H1 (cell line): ENCODE measurements at regions not wholly inside any gene's neighbourhood (a gene's known extent, or its start where the extent isn't known, plus 50 kb on each side); places are given as distances from the start of the nearest gene placed in this dataset.
A peak's percentile ranks its signal among the peaks of the same experiment; 100 is the strongest.

Source experiments
- CTCF ChIA-PET: fragments of 300-600 bp; sonication (Branson Sonifier 250); formaldehyde crosslinking; loops from one replicate; lab custom pipeline; 2021; ENCODE audit not compliant: partially characterized antibody; lab: Charles Lee
- POLR2A ChIA-PET: fragments of 300-600 bp; sonication (Branson Sonifier 250); formaldehyde crosslinking; loops from one replicate; lab custom pipeline; 2021; ENCODE audit warnings: inconsistent platforms; ENCODE audit not compliant: partially characterized antibody; lab: Charles Lee
- DNase-seq, 2 experiments: peaks; one replicate each; pipeline versions ENCODE4 v3.0.0 to v3.0.0-alpha.2; 2010 to 2022; ENCODE audit warnings: low spot score in 2 of 2, low read depth in 1 of 2, mixed read lengths in 1 of 2
- FAIRE-seq: peaks from 2 replicates; lab custom pipeline; 2011; peaks lifted over from hg19 to GRCh38; lab: Jason Lieb, UNC
- H2AFZ ChIP-seq: 2 replicates; pipeline ENCODE4 v1.8.1; 2012; ENCODE audit warnings: low read length, inconsistent platforms
- H2AK5ac ChIP-seq: 2 replicates; pipeline ENCODE4 v1.6.1; 2013; ENCODE audit warnings: low read depth, low read length
- H2BK120ac ChIP-seq: replicated peaks from 2 replicates; pipeline ENCODE3; 2013; ENCODE audit warnings: low read depth, low read length, inconsistent platforms
- H2BK12ac ChIP-seq: 2 replicates; pipeline ENCODE4 v1.6.1; 2013; ENCODE audit warnings: low read depth, low read length
- H2BK15ac ChIP-seq: 2 replicates; pipeline ENCODE4 v1.6.1; 2013; ENCODE audit warnings: low read length
- H2BK20ac ChIP-seq: 2 replicates; pipeline ENCODE4 v1.6.1; 2013; ENCODE audit warnings: low read length
- H2BK5ac ChIP-seq: 2 replicates; pipeline ENCODE4 v1.6.1; 2013; ENCODE audit warnings: low read depth, low read length
- H3K14ac ChIP-seq: 2 replicates; pipeline ENCODE4 v1.6.1; 2013; ENCODE audit warnings: inconsistent platforms; ENCODE audit not compliant: insufficient read length
- H3K18ac ChIP-seq: 2 replicates; pipeline ENCODE4 v1.6.1; 2013; ENCODE audit warnings: low read length; ENCODE audit errors: extremely low read depth
- H3K23ac ChIP-seq: 2 replicates; pipeline ENCODE4 v1.6.1; 2013; ENCODE audit warnings: inconsistent platforms; ENCODE audit not compliant: insufficient read length
- H3K23me2 ChIP-seq: 2 replicates; pipeline ENCODE4 v1.6.1; 2013; ENCODE audit warnings: low read depth, low read length
- H3K27ac ChIP-seq: 2 replicates; pipeline ENCODE4 v1.6.1; 2011; ENCODE audit warnings: low read depth, low read length, inconsistent platforms
- H3K27me3 ChIP-seq, 4 experiments: replicated peaks in 1 of 4; 1 replicate in 1 of 4; 2 replicates in 3 of 4; pipeline versions ENCODE4 v1.6.1 to v1.8.1; 2011 to 2013; ENCODE audit warnings: low read length in 3 of 4, mild to moderate bottlenecking in 3 of 4, inconsistent platforms in 2 of 4, mixed read lengths in 2 of 4, moderate library complexity in 1 of 4; ENCODE audit not compliant: control insufficient read depth in 3 of 4, insufficient read depth in 3 of 4; ENCODE audit errors: extremely low read depth in 1 of 4
- H3K36me3 ChIP-seq, 4 experiments: 2 replicates each; pipeline versions ENCODE4 v1.6.1 to v1.8.1; 2011 to 2013; ENCODE audit warnings: mild to moderate bottlenecking in 4 of 4, low read length in 3 of 4, moderate library complexity in 2 of 4, control low read depth in 1 of 4, inconsistent platforms in 1 of 4; ENCODE audit not compliant: insufficient read depth in 4 of 4, control insufficient read depth in 2 of 4
- H3K4ac ChIP-seq: replicated peaks from 2 replicates; pipeline ENCODE3; 2013; ENCODE audit warnings: low read length, low read depth, mixed read lengths, inconsistent platforms; ENCODE audit not compliant: insufficient read length
- H3K4me1 ChIP-seq, 4 experiments: replicated peaks in 1 of 4; 1 replicate in 1 of 4; 2 replicates in 3 of 4; pipeline versions ENCODE4 v1.6.1 to v1.8.1; 2011 to 2013; ENCODE audit warnings: low read length in 3 of 4, inconsistent platforms in 2 of 4, mixed read lengths in 1 of 4; ENCODE audit not compliant: insufficient read depth in 4 of 4, control insufficient read depth in 3 of 4
- H3K4me2 ChIP-seq, 2 experiments: 2 replicates each; pipeline versions ENCODE4 v1.6.1 to v1.8.1; 2011 to 2013; ENCODE audit warnings: low read depth in 2 of 2, low read length in 2 of 2, control low read depth in 1 of 2, inconsistent platforms in 1 of 2, mild to moderate bottlenecking in 1 of 2; ENCODE audit not compliant: insufficient read depth in 1 of 2
- H3K4me3 ChIP-seq, 4 experiments: fragments of 200-600, 300-600 bp in 1 of 4; sonication (generic), shearing (Covaris generic), sonication (Bioruptor Twin) in 1 of 4; 2 replicates each; pipeline versions ENCODE4 v1.5.1 to v1.8.1; 2011 to 2016; ENCODE audit warnings: low read length in 4 of 4, low read depth in 3 of 4, control low read depth in 2 of 4, inconsistent platforms in 2 of 4, mild to moderate bottlenecking in 2 of 4, mixed read lengths in 1 of 4, moderate library complexity in 1 of 4; ENCODE audit not compliant: insufficient read depth in 2 of 4; ENCODE audit errors: extremely low read depth in 1 of 4
- H3K56ac ChIP-seq: replicated peaks from 2 replicates; pipeline ENCODE3; 2013; ENCODE audit warnings: low read depth, mild to moderate bottlenecking, mixed read lengths, low read length, inconsistent platforms; ENCODE audit not compliant: insufficient read length
- H3K79me1 ChIP-seq: 2 replicates; pipeline ENCODE4 v1.6.1; 2013; ENCODE audit warnings: low read depth, low read length, control low read depth
- H3K79me2 ChIP-seq, 2 experiments: 2 replicates each; pipeline versions ENCODE4 v1.6.1 to v1.8.1; 2012 to 2013; ENCODE audit warnings: low read length in 2 of 2, mild to moderate bottlenecking in 2 of 2, inconsistent platforms in 1 of 2; ENCODE audit not compliant: insufficient read depth in 2 of 2, control insufficient read depth in 1 of 2
- H3K9ac ChIP-seq, 4 experiments: replicated peaks in 1 of 4; 1 replicate in 1 of 4; 2 replicates in 3 of 4; pipeline versions ENCODE4 v1.6.1 to v1.8.1; 2011 to 2013; ENCODE audit warnings: low read depth in 3 of 4, low read length in 3 of 4, control low read depth in 2 of 4, mild to moderate bottlenecking in 2 of 4, moderate library complexity in 2 of 4, inconsistent platforms in 1 of 4; ENCODE audit errors: extremely low read depth in 1 of 4
- H3K9me3 ChIP-seq, 2 experiments: 2 replicates each; pipeline versions ENCODE4 v1.6.1 to v1.8.1; 2012 to 2013; ENCODE audit warnings: mild to moderate bottlenecking in 2 of 2, moderate library complexity in 2 of 2, control low read depth in 1 of 2, inconsistent platforms in 1 of 2, low read depth in 1 of 2, low read length in 1 of 2, mixed read lengths in 1 of 2; ENCODE audit not compliant: insufficient read depth in 2 of 2
- H4K20me1 ChIP-seq, 2 experiments: replicated peaks in 1 of 2; 2 replicates each; pipeline versions ENCODE3 to v1.8.1; 2011 to 2013; ENCODE audit warnings: inconsistent platforms in 2 of 2, low read length in 2 of 2, mild to moderate bottlenecking in 1 of 2; ENCODE audit not compliant: insufficient read depth in 2 of 2, control insufficient read depth in 1 of 2
- H4K5ac ChIP-seq: 2 replicates; pipeline ENCODE4 v1.6.1; 2013; ENCODE audit warnings: low read length, low read depth, mixed read lengths, inconsistent platforms; ENCODE audit not compliant: insufficient read length
- H4K8ac ChIP-seq: 2 replicates; pipeline ENCODE4 v1.8.0; 2013; ENCODE audit warnings: mild to moderate bottlenecking, moderate library complexity, low read length, inconsistent platforms; ENCODE audit not compliant: insufficient read depth; ENCODE audit errors: extremely low read depth
- H4K91ac ChIP-seq: replicated peaks from 2 replicates; pipeline ENCODE3; 2013; ENCODE audit warnings: low read length, mixed read lengths, inconsistent platforms; ENCODE audit not compliant: insufficient read length
- CBX8 ChIP-seq: fragments of 300-800, 300-1000 bp; sonication (generic); IDR thresholded peaks from 2 replicates; pipeline ENCODE4 v1.7.1; 2016; ENCODE audit warnings: low read depth, low read length, borderline replicate concordance
- CEBPB ChIP-seq: IDR thresholded peaks from 2 replicates; pipeline ENCODE4 v1.6.1; 2012; ENCODE audit warnings: low read depth, low read length
- CREB1 ChIP-seq: IDR thresholded peaks from 2 replicates; pipeline ENCODE4 v1.6.1; 2012; ENCODE audit warnings: inconsistent platforms
- EP300 ChIP-seq, 2 experiments: IDR thresholded peaks; 1 replicate in 1 of 2; 2 replicates in 1 of 2; pipeline ENCODE4 v1.6.1; 2011 to 2012; ENCODE audit warnings: low read depth in 2 of 2, low read length in 2 of 2, mild to moderate bottlenecking in 2 of 2, borderline replicate concordance in 1 of 2, inconsistent platforms in 1 of 2, moderate library complexity in 1 of 2
- PHF8 ChIP-seq: fragments of 200-600 bp; sonication (generic); conservative IDR thresholded peaks from 2 replicates; pipeline ENCODE4 v1.7.1; 2012; ENCODE audit warnings: low read depth, mild to moderate bottlenecking, inconsistent platforms, low read length, moderate library complexity
- POLR2AphosphoS5 ChIP-seq: IDR thresholded peaks from 2 replicates; pipeline ENCODE4 v1.6.1; 2011; ENCODE audit warnings: low read depth, low read length
- RBBP5 ChIP-seq: IDR thresholded peaks from 2 replicates; pipeline ENCODE4 v1.7.1; 2012; ENCODE audit warnings: low read depth, mild to moderate bottlenecking, inconsistent platforms, low read length, moderate library complexity, borderline replicate concordance
- RFX5 ChIP-seq: IDR thresholded peaks from 2 replicates; pipeline ENCODE4 v1.6.1; 2011; ENCODE audit warnings: low read depth, low read length, improper control_type of control experiment, borderline replicate concordance
- SAP30 ChIP-seq: fragments of 300-600 bp; sonication (generic); IDR thresholded peaks from 2 replicates; pipeline ENCODE4 v1.7.1; 2012; ENCODE audit warnings: low read length, moderate library complexity, mild to moderate bottlenecking, inconsistent platforms; ENCODE audit not compliant: insufficient read depth, insufficient replicate concordance
- SIN3A ChIP-seq, 2 experiments: IDR thresholded peaks in 1 of 2; conservative IDR thresholded peaks in 1 of 2; 2 replicates each; pipeline ENCODE4 v1.6.1; 2011 to 2012; ENCODE audit warnings: low read length in 2 of 2, improper control_type of control experiment in 1 of 2, low read depth in 1 of 2, mild to moderate bottlenecking in 1 of 2
- SRF ChIP-seq: IDR thresholded peaks from 2 replicates; pipeline ENCODE4 v1.6.1; 2011; ENCODE audit warnings: mild to moderate bottlenecking, low read depth, low read length, moderate library complexity
- TBP ChIP-seq: IDR thresholded peaks from 2 replicates; pipeline ENCODE4 v1.6.1; 2011; ENCODE audit warnings: low read depth, low read length, improper control_type of control experiment
- TCF12 ChIP-seq: IDR thresholded peaks from 2 replicates; pipeline ENCODE4 v1.6.1; 2011; ENCODE audit warnings: low read depth, mild to moderate bottlenecking, low read length
- TEAD4 ChIP-seq: IDR thresholded peaks from 2 replicates; pipeline ENCODE4 v1.6.1; 2012; ENCODE audit warnings: low read depth, low read length, inconsistent platforms, mixed read lengths
- ZNF274 ChIP-seq: IDR thresholded peaks from 2 replicates; pipeline ENCODE4 v1.7.0; 2012; ENCODE audit warnings: low read length, borderline replicate concordance; ENCODE audit errors: extremely low read depth
- WGBS, 2 experiments: shearing (Covaris generic) in 1 of 2; methylation state at CpG; one replicate each; pipeline versions ENCODE4 v1.1.6 to v1.1.7; 2013 to 2015; ENCODE audit warnings: low lambda C conversion rate in 2 of 2, mixed read lengths in 2 of 2, inconsistent platforms in 1 of 2, low coverage in 1 of 2, missing lambda C conversion rate in 1 of 2; ENCODE audit not compliant: insufficient replicate concordance in 2 of 2, insufficient coverage in 1 of 2, insufficient read length in 1 of 2; ENCODE audit errors: extremely low coverage in 1 of 2, missing lambda C conversion rate in 1 of 2; 5-methylcytosine and 5-hydroxymethylcytosine counted together

DNA sequence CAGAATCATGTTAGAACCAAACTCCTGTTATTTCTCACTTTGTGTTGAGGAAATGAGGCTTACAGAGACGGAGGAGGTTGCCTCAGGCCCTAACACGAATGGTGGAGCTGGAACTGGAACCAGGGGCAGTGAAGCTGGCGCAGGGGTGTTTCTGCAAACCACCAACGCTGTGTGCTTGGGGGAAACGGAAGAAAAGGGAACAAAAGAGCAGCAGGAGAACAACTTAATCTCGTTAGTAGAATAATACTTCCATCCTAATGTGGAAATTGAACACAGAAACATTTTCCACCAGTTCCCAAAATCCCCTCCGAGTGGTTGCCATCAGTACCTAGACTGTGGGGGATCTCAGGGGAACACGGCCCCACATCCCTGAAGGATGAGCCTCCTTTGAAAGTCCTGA lies 103.4 kb upstream of the FRMD1 start:
- Histone ChIP-seq H2BK5ac (no peak overlapping the region), H3K9me3 (peaks cover 9 to 13% of the 10 kb centered on the region in 2 experiments; a peak in 2 of 4 replicates), H4K91ac (no peak overlapping the region)
- TF ChIP-seq SIN3A (conservative IDR thresholded peaks at IDR 0.05 in 1 of 2, IDR thresholded peaks at IDR 0.05 in 1 of 2; ENCODE audit: low read depth in 1 of 2, low read length in 2 of 2): no peak
- no peak for TF ChIP-seq PHF8
- TF ChIP-seq RBBP5: no peak
- no peak for TF ChIP-seq CEBPB
- TF ChIP-seq RFX5: no peak
- no peak for TF ChIP-seq CREB1
- no peak for TF ChIP-seq TBP
- no peak for TF ChIP-seq SRF
- TF ChIP-seq CBX8: no peak
- TF ChIP-seq SAP30: no peak
- TF ChIP-seq ZNF274: no peak
- TF ChIP-seq TEAD4: no peak
- TF ChIP-seq TCF12: no peak
- no peak for TF ChIP-seq POLR2AphosphoS5
- no peak for TF ChIP-seq EP300 (IDR thresholded peaks at IDR 0.05; ENCODE audit: borderline replicate concordance in 1 of 2, low read depth in 2 of 2, low read length in 2 of 2)
- TF ChIP-seq, all 59 proteins: peak for 0
- Histone ChIP-seq H4K20me1 (no peaks in the 10 kb centered on the region), H3K27me3 (peaks cover 0 to 2% (median 1%) of the 10 kb centered on the region in 4 experiments; a peak in 2 of 7 replicates), H3K4ac (no peak overlapping the region), H3K4me2 (no peak overlapping the region), H3K79me1 (no peaks in the 10 kb centered on the region), H2BK120ac (no peak overlapping the region), H3K56ac (no peak overlapping the region), H3K23ac (no peak overlapping the region), H3K79me2 (no peaks in the 10 kb centered on the region), H3K36me3 (no peaks in the 10 kb centered on the region), H3K27ac (no peak overlapping the region), H3K4me1 (peaks cover 5 to 25% (median 13%) of the 10 kb centered on the region in 4 experiments), H3K18ac (no peak overlapping the region), H3K23me2 (no peaks in the 10 kb centered on the region), H4K8ac (no peak overlapping the region), H3K4me3 (no peak overlapping the region), H2AFZ (no peak overlapping the region), H2BK12ac (0 out of 2 replicates have a peak overlapping the region, but pooled peaks have one; percentile 69), H3K9ac (no peak overlapping the region), H2AK5ac (no peak overlapping the region), H3K14ac (no peak overlapping the region), H2BK15ac (no peak overlapping the region), H4K5ac (no peak overlapping the region), H2BK20ac (no peak overlapping the region)
- 84% methylated on average over 8 of the region's 8 CpGs; no CpG with 5 or more reads in 1 of the 2 experiments for WGBS, 2 experiments
- ChIA-PET POLR2A (no interaction called here), CTCF (interaction anchor here (1.3 kb wide), 1 partner anchor 12 kb away, joined by 3 read pairs; no protein-coding TSS in a partner anchor)
- DNase-seq (peak in 1 of 2 experiments; percentile 13), FAIRE-seq (no peak)
